ENCODE measurements at regions not wholly inside any gene's neighbourhood (a gene's known extent, or its start where the extent isn't known, plus 50 kb on each side); places are given as distances from the start of the nearest gene placed in this dataset.

DNA sequence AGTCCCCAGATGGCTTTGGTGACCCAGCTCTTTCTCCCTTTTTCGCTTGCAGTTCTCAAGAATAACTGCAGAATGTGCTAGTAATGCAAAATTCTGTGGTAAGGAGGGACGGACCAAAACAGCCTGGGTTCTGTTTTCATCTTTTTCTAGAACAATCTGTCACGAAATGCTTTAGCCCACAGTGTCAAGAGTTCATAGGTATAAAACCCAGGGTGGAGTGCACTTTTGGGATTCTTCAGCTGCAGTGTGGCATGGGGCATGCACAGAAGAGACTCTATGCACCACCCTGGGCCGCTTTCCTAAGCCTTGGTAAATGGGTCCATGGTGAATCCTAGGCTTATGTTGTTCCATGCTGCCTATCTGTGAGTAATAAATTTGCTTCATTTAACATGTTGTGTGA is 1072.7 kb upstream of the GBE1 start (continued):
- TF ChIP-seq, protein P1, sequence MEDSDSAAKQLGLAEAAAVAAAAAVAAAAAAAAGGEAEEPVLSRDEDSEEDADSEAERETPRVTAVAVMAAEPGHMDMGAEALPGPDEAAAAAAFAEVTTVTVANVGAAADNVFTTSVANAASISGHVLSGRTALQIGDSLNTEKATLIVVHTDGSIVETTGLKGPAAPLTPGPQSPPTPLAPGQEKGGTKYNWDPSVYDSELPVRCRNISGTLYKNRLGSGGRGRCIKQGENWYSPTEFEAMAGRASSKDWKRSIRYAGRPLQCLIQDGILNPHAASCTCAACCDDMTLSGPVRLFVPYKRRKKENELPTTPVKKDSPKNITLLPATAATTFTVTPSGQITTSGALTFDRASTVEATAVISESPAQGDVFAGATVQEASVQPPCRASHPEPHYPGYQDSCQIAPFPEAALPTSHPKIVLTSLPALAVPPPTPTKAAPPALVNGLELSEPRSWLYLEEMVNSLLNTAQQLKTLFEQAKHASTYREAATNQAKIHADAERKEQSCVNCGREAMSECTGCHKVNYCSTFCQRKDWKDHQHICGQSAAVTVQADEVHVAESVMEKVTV (CRISPR knock-in tag; IDR thresholded peaks at IDR 0.05): no peak
- TF ChIP-seq RBM34 (IDR thresholded peaks at IDR 0.05; ENCODE audit: borderline replicate concordance, insufficient read depth, low read length) (no peak), MBD2 (IDR thresholded peaks at IDR 0.05; ENCODE audit: borderline replicate concordance, low read depth) (no peak), ZNF165 (CRISPR knock-in tag; IDR thresholded peaks at IDR 0.05; ENCODE audit: borderline replicate concordance) (no peak), MYNN (IDR thresholded peaks at IDR 0.05) (no peak), MYNN (CRISPR knock-in tag; IDR thresholded peaks at IDR 0.05) (no peak)

DNA sequence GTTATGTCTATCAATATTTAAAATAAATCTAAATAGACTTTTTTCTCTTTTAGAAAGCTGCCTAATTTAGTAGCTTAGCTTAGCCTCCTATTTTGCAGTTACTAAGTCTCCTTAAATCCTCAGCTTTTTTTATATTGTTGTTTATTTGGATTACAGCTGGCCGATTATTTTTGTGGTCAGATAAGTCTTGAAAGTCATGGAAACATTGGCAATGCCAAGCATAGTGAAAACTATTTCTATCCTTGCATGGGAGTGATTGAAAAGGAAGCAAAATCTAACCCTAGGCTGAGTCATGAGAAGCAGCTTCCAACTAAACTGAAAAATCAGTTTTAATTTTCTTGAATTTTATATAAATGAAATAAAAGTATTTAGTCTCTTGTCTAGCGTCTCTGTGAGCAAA is 1063.0 kb upstream of the GBE1 start:
- ChIA-PET POLR2A (no interaction called here), CTCF (ENCODE audit: low intra/inter-chr PET ratio) (no interaction called here)
- no peaks in the 10 kb centered on the region for H4K20me1 ChIP-seq (replicated peaks; ENCODE audit: control insufficient read depth, insufficient read depth, low read length)
- H3K9me3 ChIP-seq (replicated peaks; ENCODE audit: control insufficient read depth, insufficient read depth, low read depth, low read length): no peaks in the 10 kb centered on the region; the same call in 1 of the 2 replicates
- DNase-seq (ENCODE audit: extremely low read depth in 1 of 4, low spot score in 3 of 4) (no peak), ATAC-seq (no peak), FAIRE-seq (no peak)
- H3K4me2 ChIP-seq (ENCODE audit: insufficient read depth, low read length): no peak overlapping the region
- H3K9ac ChIP-seq (ENCODE audit: insufficient read depth in 1 of 2, low read depth in 2 of 2, low read length in 2 of 2): no peak overlapping the region
- 0% methylated on average over 2 of the region's 2 CpGs for WGBS (ENCODE audit: insufficient coverage, low coverage, missing lambda C conversion rate)
- H3K27me3 ChIP-seq (ENCODE audit: control insufficient read depth in 2 of 2, insufficient read depth in 2 of 2, low read length in 2 of 2): no peaks in the 10 kb centered on the region
- intact Hi-C loops (cut with micrococcal nuclease): no loop called here
- no peaks in the 10 kb centered on the region for H3K79me2 ChIP-seq (ENCODE audit: control insufficient read depth, insufficient read depth, low read length)
- no peak overlapping the region for H3K27ac ChIP-seq (ENCODE audit: extremely low read depth, low read depth, low read length)
- no peaks in the 10 kb centered on the region for H3K9me1 ChIP-seq (ENCODE audit: control insufficient read depth, insufficient read depth, low read length)
- in situ Hi-C loops (cut with MboI): no loop called here
- no peaks in the 10 kb centered on the region for H3K36me3 ChIP-seq (ENCODE audit: control insufficient read depth, insufficient read depth, low read length)
- H3K4me3 ChIP-seq: no peak overlapping the region
- no peaks in the 10 kb centered on the region for H3K4me1 ChIP-seq (replicated peaks in 1 of 2; ENCODE audit: control insufficient read depth in 2 of 2, insufficient read depth in 2 of 2, low read length in 2 of 2)
- no TSS peak for BruUV-seq (replicated peaks)
- no peak overlapping the region for H2AFZ ChIP-seq (ENCODE audit: low read depth, low read length)
- no peak for TF ChIP-seq RAD21 (CRISPR knock-in tag; conservative IDR thresholded peaks at IDR 0.05 in 1 of 2, IDR thresholded peaks at IDR 0.05 in 1 of 2)
- TF ChIP-seq, protein P2, sequence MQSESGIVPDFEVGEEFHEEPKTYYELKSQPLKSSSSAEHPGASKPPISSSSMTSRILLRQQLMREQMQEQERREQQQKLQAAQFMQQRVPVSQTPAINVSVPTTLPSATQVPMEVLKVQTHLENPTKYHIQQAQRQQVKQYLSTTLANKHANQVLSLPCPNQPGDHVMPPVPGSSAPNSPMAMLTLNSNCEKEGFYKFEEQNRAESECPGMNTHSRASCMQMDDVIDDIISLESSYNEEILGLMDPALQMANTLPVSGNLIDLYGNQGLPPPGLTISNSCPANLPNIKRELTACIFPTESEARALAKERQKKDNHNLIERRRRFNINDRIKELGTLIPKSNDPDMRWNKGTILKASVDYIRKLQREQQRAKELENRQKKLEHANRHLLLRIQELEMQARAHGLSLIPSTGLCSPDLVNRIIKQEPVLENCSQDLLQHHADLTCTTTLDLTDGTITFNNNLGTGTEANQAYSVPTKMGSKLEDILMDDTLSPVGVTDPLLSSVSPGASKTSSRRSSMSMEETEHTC (IDR thresholded peaks at IDR 0.05): no peak
- TF ChIP-seq, protein P3, sequence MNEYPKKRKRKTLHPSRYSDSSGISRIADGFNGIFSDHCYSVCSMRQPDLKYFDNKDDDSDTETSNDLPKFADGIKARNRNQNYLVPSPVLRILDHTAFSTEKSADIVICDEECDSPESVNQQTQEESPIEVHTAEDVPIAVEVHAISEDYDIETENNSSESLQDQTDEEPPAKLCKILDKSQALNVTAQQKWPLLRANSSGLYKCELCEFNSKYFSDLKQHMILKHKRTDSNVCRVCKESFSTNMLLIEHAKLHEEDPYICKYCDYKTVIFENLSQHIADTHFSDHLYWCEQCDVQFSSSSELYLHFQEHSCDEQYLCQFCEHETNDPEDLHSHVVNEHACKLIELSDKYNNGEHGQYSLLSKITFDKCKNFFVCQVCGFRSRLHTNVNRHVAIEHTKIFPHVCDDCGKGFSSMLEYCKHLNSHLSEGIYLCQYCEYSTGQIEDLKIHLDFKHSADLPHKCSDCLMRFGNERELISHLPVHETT (CRISPR knock-in tag; conservative IDR thresholded peaks at IDR 0.05 in 1 of 2, IDR thresholded peaks at IDR 0.05 in 1 of 2): no peak
- no peak for TF ChIP-seq KLF16 (IDR thresholded peaks at IDR 0.05)
- TF ChIP-seq, protein P4, sequence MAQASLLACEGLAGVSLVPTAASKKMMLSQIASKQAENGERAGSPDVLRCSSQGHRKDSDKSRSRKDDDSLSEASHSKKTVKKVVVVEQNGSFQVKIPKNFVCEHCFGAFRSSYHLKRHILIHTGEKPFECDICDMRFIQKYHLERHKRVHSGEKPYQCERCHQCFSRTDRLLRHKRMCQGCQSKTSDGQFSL (CRISPR knock-in tag; IDR thresholded peaks at IDR 0.05): no peak
- TF ChIP-seq, protein P4 (tag; IDR thresholded peaks at IDR 0.05): no peak
- no peak for TF ChIP-seq ZNF644 (tag; IDR thresholded peaks at IDR 0.05; ENCODE audit: low read depth)
- no peak for TF ChIP-seq NR2C1 (IDR thresholded peaks at IDR 0.05)
- TF ChIP-seq NR2C1 (tag; IDR thresholded peaks at IDR 0.05): no peak
- no peak for TF ChIP-seq ZNF778 (CRISPR knock-in tag; IDR thresholded peaks at IDR 0.05)
- no peak for TF ChIP-seq FOXA1 (IDR thresholded peaks at IDR 0.05; ENCODE audit: borderline replicate concordance)
- no peak for TF ChIP-seq RAD51 (IDR thresholded peaks at IDR 0.05; ENCODE audit: borderline replicate concordance, low read depth)
- TF ChIP-seq ETV1 (tag; conservative IDR thresholded peaks at IDR 0.05; ENCODE audit: low read depth): no peak
